ENCODE measurements at regions not wholly inside any gene's neighbourhood (a gene's known extent, or its start where the extent isn't known, plus 50 kb on each side); places are given as distances from the start of the nearest gene placed in this dataset.

- TF ChIP-seq CTCF (IDR thresholded peaks at IDR 0.05) (no peak), POLR2A (IDR thresholded peaks at IDR 0.05) (no peak)
Observed at GRCh38 chrX:39293203-39293602, 491.9 kb downstream of the MID1IP1 start.

Data from body of pancreas (tissue), 4 donors.